Muscle layer of duodenum (tissue), 2 donors: ENCODE measurements at regions not wholly inside any gene's neighbourhood (a gene's known extent, or its start where the extent isn't known, plus 50 kb on each side); places are given as distances from the start of the nearest gene placed in this dataset.

ENCODE experiments used
- H3K27ac ChIP-seq: one replicate; pipeline ENCODE4 v1.7.0; 2013; ENCODE audit warnings: mild to moderate bottlenecking, low read length
- H3K27me3 ChIP-seq: one replicate; pipeline ENCODE4 v1.7.0; 2013; ENCODE audit warnings: low read depth, mild to moderate bottlenecking, control low read depth, low read length
- H3K36me3 ChIP-seq, 2 donors: one replicate each; pipeline ENCODE4 v1.7.0; 2013; ENCODE audit warnings: low read length in 2 of 2, control low read depth in 1 of 2, mild to moderate bottlenecking in 1 of 2; ENCODE audit not compliant: insufficient read depth in 2 of 2, control insufficient read depth in 1 of 2
- H3K4me1 ChIP-seq, 2 donors: one replicate each; pipeline ENCODE4 v1.7.0; 2013; ENCODE audit warnings: low read length in 2 of 2, mild to moderate bottlenecking in 2 of 2, control low read depth in 1 of 2, moderate library complexity in 1 of 2; ENCODE audit not compliant: insufficient read depth in 2 of 2, control insufficient read depth in 1 of 2
- H3K4me3 ChIP-seq, 2 donors: one replicate each; pipeline ENCODE4 v1.7.0; 2013; ENCODE audit warnings: low read length in 2 of 2, low read depth in 1 of 2, mild to moderate bottlenecking in 1 of 2
- H3K9me3 ChIP-seq, 2 donors: one replicate each; pipeline ENCODE4 v1.7.0; 2013; ENCODE audit warnings: low read length in 2 of 2, control low read depth in 1 of 2, mild to moderate bottlenecking in 1 of 2; ENCODE audit not compliant: control insufficient read depth in 1 of 2
- donor health status: healthy.

- H3K4me1 ChIP-seq = no peaks in the 10 kb centered on the region
- no peak overlapping the region for H3K4me3 ChIP-seq
- H3K9me3 ChIP-seq = no peaks in the 10 kb centered on the region
- H3K27me3 ChIP-seq = no peaks in the 10 kb centered on the region
- no peak overlapping the region for H3K27ac ChIP-seq
- H3K36me3 ChIP-seq = no peaks in the 10 kb centered on the region
These were observed 735.6 kb downstream of the PDCD6IP start for GRCh38 chr3:34534013-34534412.

GRCh38 chr3:34544136-34544535 lies 745.7 kb downstream of the PDCD6IP start:
- no peak overlapping the region for H3K4me3 ChIP-seq
- H3K9me3 ChIP-seq = no peaks in the 10 kb centered on the region
- no peak overlapping the region for H3K27ac ChIP-seq
- no peaks in the 10 kb centered on the region for H3K36me3 ChIP-seq
- H3K27me3 ChIP-seq = no peaks in the 10 kb centered on the region
- H3K4me1 ChIP-seq = no peaks in the 10 kb centered on the region

- Histone ChIP-seq H3K27ac (no peak overlapping the region), H3K4me3 (no peak overlapping the region), H3K4me1 (no peaks in the 10 kb centered on the region), H3K27me3 (no peaks in the 10 kb centered on the region), H3K36me3 (no peaks in the 10 kb centered on the region), H3K9me3 (no peaks in the 10 kb centered on the region)
These were observed 749.0 kb downstream of the PDCD6IP start for GRCh38 chr3:34547297-34547920.

DNA sequence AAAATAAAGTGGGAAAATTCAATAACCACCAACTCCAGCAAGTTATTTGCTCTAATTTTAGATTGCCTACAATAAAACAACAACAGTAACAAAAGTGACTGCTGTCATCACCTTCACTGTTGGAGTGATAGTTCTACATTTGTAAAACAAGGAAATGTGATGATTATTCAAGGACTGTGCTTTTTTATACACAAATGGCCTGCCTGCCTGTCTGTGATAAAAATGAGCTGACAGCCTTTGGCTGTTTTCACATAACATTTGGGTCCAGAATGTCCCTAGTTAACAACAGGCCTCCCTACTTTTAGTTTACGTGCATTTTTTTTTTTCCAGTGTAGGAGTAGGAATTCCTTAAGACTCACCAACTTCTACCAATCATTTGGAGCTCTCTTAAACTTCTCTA lies 768.8 kb downstream of the PDCD6IP start:
- Histone ChIP-seq H3K36me3 (no peaks in the 10 kb centered on the region), H3K27ac (no peak overlapping the region), H3K4me1 (no peaks in the 10 kb centered on the region)

DNA sequence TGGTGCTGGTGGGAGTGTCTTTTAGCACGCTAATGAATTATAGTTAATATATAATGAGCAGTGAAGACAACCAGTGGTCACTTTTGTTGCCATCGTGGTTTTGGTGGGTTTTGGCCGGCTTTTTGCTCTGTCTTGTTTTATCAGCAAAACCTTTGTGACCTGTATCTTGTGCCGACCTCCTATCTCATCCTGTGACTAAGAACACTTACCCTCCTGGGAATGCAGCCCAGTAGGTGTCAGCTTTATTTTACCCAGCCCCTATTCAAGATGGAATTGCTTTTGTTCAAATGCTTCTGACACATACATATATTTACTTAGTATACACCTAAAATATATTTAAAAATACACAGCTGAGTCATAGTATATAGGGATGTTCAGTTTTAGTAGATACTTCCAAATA lies 770.3 kb downstream of the PDCD6IP start:
- Histone ChIP-seq H3K4me1 (no peaks in the 10 kb centered on the region), H3K9me3 (peaks cover 0 to 2% of the 10 kb centered on the region in 2 donors), H3K27me3 (no peaks in the 10 kb centered on the region), H3K4me3 (no peak overlapping the region), H3K36me3 (no peaks in the 10 kb centered on the region), H3K27ac (no peak overlapping the region)

More for the DNA sequence above, 768.8 kb downstream of the PDCD6IP start:
- no peaks in the 10 kb centered on the region for H3K27me3 ChIP-seq
- peaks cover 0 to 10% of the 10 kb centered on the region in 2 donors for H3K9me3 ChIP-seq
- no peak overlapping the region for H3K4me3 ChIP-seq

GRCh38 chr3:34569437-34569836 lies 771.0 kb downstream of the PDCD6IP start:
- Histone ChIP-seq H3K27me3 (no peaks in the 10 kb centered on the region), H3K36me3 (no peaks in the 10 kb centered on the region), H3K27ac (no peak overlapping the region), H3K9me3 (peaks cover 0 to 2% of the 10 kb centered on the region in 2 donors), H3K4me3 (no peak overlapping the region), H3K4me1 (no peaks in the 10 kb centered on the region)

DNA sequence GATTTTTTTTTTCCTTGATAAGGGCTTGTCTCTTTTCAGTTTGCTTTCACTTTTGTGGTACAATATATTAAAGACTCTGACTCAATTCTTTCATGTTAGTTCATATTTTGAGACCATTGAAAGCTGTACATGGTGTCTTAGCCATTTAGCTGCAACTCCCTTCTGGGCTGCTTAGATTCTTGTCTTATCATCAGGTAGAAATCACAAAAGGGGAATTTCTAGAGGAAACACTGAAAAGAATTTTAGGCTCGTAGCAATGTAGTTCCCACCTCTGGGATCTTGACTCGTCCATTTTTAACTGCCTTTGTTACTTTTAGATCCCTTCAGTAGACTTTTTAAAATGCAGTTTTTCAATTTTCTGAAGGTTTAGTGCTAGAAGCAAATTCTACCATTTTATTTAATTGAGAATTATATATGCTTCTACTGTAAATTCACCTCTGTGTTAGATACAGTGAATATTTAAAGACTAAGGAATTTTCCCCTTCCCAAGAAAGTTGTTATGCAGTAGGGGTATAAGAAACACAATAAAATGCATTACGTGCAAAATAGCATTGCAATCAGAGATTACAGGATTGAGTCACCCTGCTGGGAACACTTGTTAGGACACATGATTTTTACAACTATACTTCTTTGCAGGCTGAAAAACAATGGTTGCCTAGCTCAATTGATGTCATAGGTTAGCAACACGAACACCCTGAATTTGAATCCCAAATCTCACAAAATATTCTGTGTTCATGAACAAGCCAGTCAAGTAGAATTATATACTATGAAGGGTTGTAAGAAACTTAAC lies 772.7 kb downstream of the PDCD6IP start:
- H3K27ac ChIP-seq = no peak overlapping the region
- no peak overlapping the region for H3K4me3 ChIP-seq
- no peaks in the 10 kb centered on the region for H3K36me3 ChIP-seq
- H3K27me3 ChIP-seq = no peaks in the 10 kb centered on the region
- no peaks in the 10 kb centered on the region for H3K9me3 ChIP-seq
- H3K4me1 ChIP-seq = no peaks in the 10 kb centered on the region

DNA sequence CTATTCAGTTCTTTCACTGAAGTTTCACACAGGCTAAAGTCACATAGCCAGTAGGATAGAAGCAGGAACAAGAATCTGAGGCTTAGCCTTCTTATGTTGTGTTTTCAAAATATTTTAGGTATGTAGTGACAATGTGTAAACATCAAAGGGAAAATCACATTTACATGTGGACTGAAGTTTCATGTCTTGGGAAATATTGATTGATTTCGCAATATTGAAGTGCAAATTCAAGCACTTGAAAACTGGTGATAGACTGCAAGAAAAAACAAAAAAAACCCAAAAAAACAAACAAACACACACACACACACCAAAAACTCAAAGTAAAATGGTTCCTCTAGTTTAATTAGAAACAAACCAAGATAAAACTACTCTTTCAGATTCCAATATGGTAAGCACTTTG lies 773.3 kb downstream of the PDCD6IP start:
- H3K4me1 ChIP-seq = no peaks in the 10 kb centered on the region
- H3K36me3 ChIP-seq = no peaks in the 10 kb centered on the region
- H3K27me3 ChIP-seq = no peaks in the 10 kb centered on the region
- H3K4me3 ChIP-seq = no peak overlapping the region
- H3K9me3 ChIP-seq = no peaks in the 10 kb centered on the region
- no peak overlapping the region for H3K27ac ChIP-seq

GRCh38 chr3:34575776-34576175 lies 777.3 kb downstream of the PDCD6IP start:
- no peak overlapping the region for H3K27ac ChIP-seq
- no peaks in the 10 kb centered on the region for H3K27me3 ChIP-seq
- H3K9me3 ChIP-seq = no peaks in the 10 kb centered on the region
- H3K4me3 ChIP-seq = no peak overlapping the region
- H3K36me3 ChIP-seq = no peaks in the 10 kb centered on the region
- no peaks in the 10 kb centered on the region for H3K4me1 ChIP-seq

DNA sequence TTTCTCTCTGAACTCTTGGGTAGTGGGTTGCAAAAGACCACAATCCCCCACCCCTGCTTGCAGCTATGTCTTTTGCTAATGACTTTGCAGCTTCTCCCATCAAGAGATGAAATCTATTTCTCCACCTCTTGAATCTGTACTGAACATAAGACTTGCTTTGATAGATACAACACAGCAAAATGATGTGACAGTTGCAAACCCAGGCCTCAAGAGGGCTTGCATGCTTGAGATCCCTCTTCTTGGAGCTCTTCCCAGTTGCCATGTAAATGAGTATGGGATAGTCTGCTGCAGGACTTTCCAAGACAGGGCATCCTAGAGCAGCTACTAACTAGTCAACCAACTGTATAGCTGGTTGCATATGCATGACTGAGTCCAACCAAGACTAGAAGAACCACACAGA lies 783.6 kb downstream of the PDCD6IP start:
- no peak overlapping the region for H3K4me3 ChIP-seq
- H3K36me3 ChIP-seq = no peaks in the 10 kb centered on the region
- H3K4me1 ChIP-seq = no peaks in the 10 kb centered on the region
- H3K9me3 ChIP-seq = no peaks in the 10 kb centered on the region
- no peaks in the 10 kb centered on the region for H3K27me3 ChIP-seq
- no peak overlapping the region for H3K27ac ChIP-seq

GRCh38 chr3:34583451-34583850 lies 785.0 kb downstream of the PDCD6IP start:
- Histone ChIP-seq H3K4me1 (no peaks in the 10 kb centered on the region), H3K27ac (no peak overlapping the region), H3K9me3 (peaks cover 0 to 6% of the 10 kb centered on the region in 2 donors), H3K4me3 (no peak overlapping the region), H3K36me3 (no peaks in the 10 kb centered on the region), H3K27me3 (no peaks in the 10 kb centered on the region)
